A549 (cell line): ENCODE measurements at regions not wholly inside any gene's neighbourhood (a gene's known extent, or its start where the extent isn't known, plus 50 kb on each side); places are given as distances from the start of the nearest gene placed in this dataset.

Experiments
- CEBPB ChIP-seq, 2 experiments: fragments of >200 bp in 1 of 2; sonication (Bioruptor Twin) in 1 of 2; formaldehyde crosslinking in 1 of 2; IDR thresholded peaks; 2 replicates each; pipeline ENCODE4 v1.6.1; 2012 to 2016
- NR3C1 ChIP-seq: fragments of >200 bp; sonication (Bioruptor Twin); formaldehyde crosslinking; IDR thresholded peaks from 3 replicates; pipeline ENCODE4 v1.6.1; 2017
- POLR2A ChIP-seq: IDR thresholded peaks from 2 replicates; pipeline ENCODE4 v1.6.1; 2012; ENCODE audit warnings: mild to moderate bottlenecking, low read length

DNA sequence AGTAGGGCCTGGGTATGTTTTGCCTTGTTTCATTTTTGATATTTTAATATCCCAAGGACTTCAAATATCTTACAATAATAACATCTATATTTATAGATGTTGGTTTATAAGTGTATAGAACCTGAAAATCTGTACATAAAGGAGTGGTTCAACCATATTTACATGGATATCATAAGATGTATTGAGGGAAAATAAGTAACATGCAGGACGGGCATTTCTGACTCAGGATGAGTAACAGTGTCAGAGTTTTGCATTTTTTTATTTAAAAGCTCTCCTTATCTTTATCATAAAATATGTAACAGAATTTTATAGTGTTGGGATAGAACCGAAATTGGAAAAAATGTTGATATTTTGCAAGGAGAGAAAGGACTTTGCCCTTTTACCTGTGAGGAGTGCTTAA, 1438.7 kb downstream of the REEP3 start:
- no peak for TF ChIP-seq NR3C1
- TF ChIP-seq POLR2A = no peak
- no peak for TF ChIP-seq CEBPB (IDR thresholded peaks at IDR 0.05)
